H1 (cell line): ENCODE measurements at regions not wholly inside any gene's neighbourhood (a gene's known extent, or its start where the extent isn't known, plus 50 kb on each side); places are given as distances from the start of the nearest gene placed in this dataset.

Experiments used
- EP300 ChIP-seq, 2 experiments: IDR thresholded peaks; 1 replicate in 1 of 2; 2 replicates in 1 of 2; pipeline ENCODE4 v1.6.1; 2011 to 2012; ENCODE audit warnings: low read depth in 2 of 2, low read length in 2 of 2, mild to moderate bottlenecking in 2 of 2, borderline replicate concordance in 1 of 2, inconsistent platforms in 1 of 2, moderate library complexity in 1 of 2
- JUN ChIP-seq: IDR thresholded peaks from 2 replicates; pipeline ENCODE4 v1.6.1; 2011; ENCODE audit warnings: low read depth, mild to moderate bottlenecking, improper control_type of control experiment, low read length
- JUND ChIP-seq: IDR thresholded peaks from 2 replicates; pipeline ENCODE4 v1.6.1; 2011; ENCODE audit warnings: mild to moderate bottlenecking, improper control_type of control experiment, low read length
- MAFK ChIP-seq: IDR thresholded peaks from 2 replicates; pipeline ENCODE4 v1.6.1; 2012; ENCODE audit warnings: low read depth, mild to moderate bottlenecking, improper control_type of control experiment, low read length
- POLR2A ChIP-seq, 2 experiments: IDR thresholded peaks; 1 replicate in 1 of 2; 2 replicates in 1 of 2; pipeline ENCODE4 v1.6.1; 2011; ENCODE audit warnings: low read depth in 2 of 2, low read length in 2 of 2, mild to moderate bottlenecking in 2 of 2; ENCODE audit errors: control extremely low read depth in 1 of 2
- POLR2AphosphoS5 ChIP-seq: IDR thresholded peaks from 2 replicates; pipeline ENCODE4 v1.6.1; 2011; ENCODE audit warnings: low read depth, low read length
- RBBP5 ChIP-seq: IDR thresholded peaks from 2 replicates; pipeline ENCODE4 v1.7.1; 2012; ENCODE audit warnings: low read depth, mild to moderate bottlenecking, inconsistent platforms, low read length, moderate library complexity, borderline replicate concordance
- SRF ChIP-seq: IDR thresholded peaks from 2 replicates; pipeline ENCODE4 v1.6.1; 2011; ENCODE audit warnings: mild to moderate bottlenecking, low read depth, low read length, moderate library complexity
- TAF7 ChIP-seq: optimal IDR thresholded peaks from 2 replicates; pipeline ENCODE3; 2011; ENCODE audit warnings: low read depth, mild to moderate bottlenecking, inconsistent platforms, low read length, moderate library complexity, borderline replicate concordance
- TEAD4 ChIP-seq: IDR thresholded peaks from 2 replicates; pipeline ENCODE4 v1.6.1; 2012; ENCODE audit warnings: low read depth, low read length, inconsistent platforms, mixed read lengths
- YY1 ChIP-seq: IDR thresholded peaks from 2 replicates; pipeline ENCODE4 v1.6.1; 2011; ENCODE audit warnings: low read depth, mild to moderate bottlenecking, low read length
- TF ChIP-seq, protein P1 (sequence below): IDR thresholded peaks from 2 replicates; pipeline ENCODE4 v1.6.1; 2012; ENCODE audit warnings: inconsistent platforms
- TF ChIP-seq, protein P2 (sequence below), 3 experiments: IDR thresholded peaks; 1 replicate in 2 of 3; 2 replicates in 1 of 3; pipeline versions ENCODE4 v1.5.1 to v1.6.1; 2011; ENCODE audit warnings: low read length in 3 of 3, mild to moderate bottlenecking in 3 of 3, inconsistent platforms in 2 of 3, low read depth in 1 of 3, moderate library complexity in 1 of 3; ENCODE audit not compliant: insufficient read depth in 1 of 3; ENCODE audit errors: control extremely low read depth in 1 of 3

DNA sequence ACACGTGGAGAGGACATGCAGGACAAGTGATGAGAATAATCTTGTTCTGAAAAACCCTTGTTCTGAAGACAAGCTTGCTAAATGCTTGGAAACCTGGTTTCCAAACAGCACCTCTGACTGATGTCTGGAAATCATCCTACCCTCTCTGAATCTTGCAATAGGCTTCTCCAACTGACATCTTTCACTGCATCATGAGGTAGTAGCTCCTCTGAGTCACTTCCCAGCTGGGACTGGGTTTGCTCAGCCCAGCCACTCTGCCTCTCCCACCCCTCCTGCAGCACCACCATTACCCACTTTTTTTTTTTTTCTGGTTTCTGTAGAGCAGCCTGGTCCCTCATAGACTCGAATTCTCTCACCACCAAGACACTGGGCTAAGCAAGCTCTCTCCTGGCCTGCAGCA, 919.8 kb downstream of the GRID1 start:
- TF ChIP-seq YY1 = no peak
- no peak for TF ChIP-seq TAF7
- TF ChIP-seq JUND = no peak
- TF ChIP-seq JUN = no peak
- TF ChIP-seq, protein P1, sequence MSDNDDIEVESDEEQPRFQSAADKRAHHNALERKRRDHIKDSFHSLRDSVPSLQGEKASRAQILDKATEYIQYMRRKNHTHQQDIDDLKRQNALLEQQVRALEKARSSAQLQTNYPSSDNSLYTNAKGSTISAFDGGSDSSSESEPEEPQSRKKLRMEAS = no peak
- no peak for TF ChIP-seq MAFK
- TF ChIP-seq RBBP5 = no peak
- TF ChIP-seq, protein P2, sequence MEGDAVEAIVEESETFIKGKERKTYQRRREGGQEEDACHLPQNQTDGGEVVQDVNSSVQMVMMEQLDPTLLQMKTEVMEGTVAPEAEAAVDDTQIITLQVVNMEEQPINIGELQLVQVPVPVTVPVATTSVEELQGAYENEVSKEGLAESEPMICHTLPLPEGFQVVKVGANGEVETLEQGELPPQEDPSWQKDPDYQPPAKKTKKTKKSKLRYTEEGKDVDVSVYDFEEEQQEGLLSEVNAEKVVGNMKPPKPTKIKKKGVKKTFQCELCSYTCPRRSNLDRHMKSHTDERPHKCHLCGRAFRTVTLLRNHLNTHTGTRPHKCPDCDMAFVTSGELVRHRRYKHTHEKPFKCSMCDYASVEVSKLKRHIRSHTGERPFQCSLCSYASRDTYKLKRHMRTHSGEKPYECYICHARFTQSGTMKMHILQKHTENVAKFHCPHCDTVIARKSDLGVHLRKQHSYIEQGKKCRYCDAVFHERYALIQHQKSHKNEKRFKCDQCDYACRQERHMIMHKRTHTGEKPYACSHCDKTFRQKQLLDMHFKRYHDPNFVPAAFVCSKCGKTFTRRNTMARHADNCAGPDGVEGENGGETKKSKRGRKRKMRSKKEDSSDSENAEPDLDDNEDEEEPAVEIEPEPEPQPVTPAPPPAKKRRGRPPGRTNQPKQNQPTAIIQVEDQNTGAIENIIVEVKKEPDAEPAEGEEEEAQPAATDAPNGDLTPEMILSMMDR (IDR thresholded peaks at IDR 0.05; ENCODE audit: control extremely low read depth in 1 of 3, insufficient read depth in 1 of 3, low read depth in 1 of 3, low read length in 3 of 3) = no peak
- TF ChIP-seq TEAD4 = no peak
- TF ChIP-seq EP300 (IDR thresholded peaks at IDR 0.05; ENCODE audit: borderline replicate concordance in 1 of 2, low read depth in 2 of 2, low read length in 2 of 2) = no peak
- TF ChIP-seq POLR2AphosphoS5 = no peak
- TF ChIP-seq POLR2A (IDR thresholded peaks at IDR 0.05; ENCODE audit: control extremely low read depth in 1 of 2, low read depth in 2 of 2, low read length in 2 of 2) = no peak
- no peak for TF ChIP-seq SRF
